Effector CD4-positive, alpha-beta T cell (primary cell): ENCODE measurements at regions not wholly inside any gene's neighbourhood (a gene's known extent, or its start where the extent isn't known, plus 50 kb on each side); places are given as distances from the start of the nearest gene placed in this dataset.
"Not testable (repeated sequence)": the region's sequence is repeated elsewhere in the genome, so short reads cannot be mapped to it uniquely, and the experiment has no call there.

ENCODE experiments used
- DNase-seq: peaks from one replicate; pipeline ENCODE4 v3.0.0-alpha.2; 2020

DNA sequence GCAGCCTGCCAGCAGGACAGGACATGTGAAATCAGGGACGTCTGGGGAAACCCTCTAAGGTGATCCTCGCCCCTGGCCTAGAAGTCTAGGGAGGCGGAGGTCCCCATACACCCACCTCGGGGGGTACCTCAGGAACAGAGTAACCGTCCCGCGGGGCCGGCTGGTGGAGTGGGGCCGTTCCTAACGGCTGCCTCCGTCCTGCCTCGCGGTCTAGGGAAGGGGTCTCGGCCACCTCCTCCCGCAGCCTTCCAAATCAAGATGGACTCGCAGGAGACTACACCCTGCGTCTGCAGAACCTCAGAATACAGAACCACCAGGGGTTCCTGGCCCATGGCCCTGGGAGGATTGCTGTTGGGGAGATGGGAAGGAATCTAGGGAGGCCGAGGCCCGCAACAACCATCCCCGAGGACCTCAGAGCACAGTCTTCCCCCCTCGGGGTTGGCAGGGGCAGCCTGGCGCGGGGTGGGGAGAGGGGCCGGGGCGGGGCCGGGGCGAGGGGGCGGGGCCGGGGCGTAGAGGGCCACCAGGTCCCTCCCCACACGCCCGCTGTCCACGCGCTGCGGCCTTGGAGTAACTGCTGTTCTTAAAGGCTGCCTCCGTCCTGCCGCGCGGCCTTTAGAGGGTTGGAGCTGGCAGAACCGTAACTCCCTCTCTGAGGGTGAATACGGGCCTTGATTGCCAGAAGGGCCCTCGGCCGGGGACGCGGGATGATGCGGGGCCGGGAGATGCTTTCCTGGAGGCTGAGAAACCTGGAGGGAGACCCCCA is 89.0 kb upstream of the MLN start:
- DNase-seq, result no peak

DNA sequence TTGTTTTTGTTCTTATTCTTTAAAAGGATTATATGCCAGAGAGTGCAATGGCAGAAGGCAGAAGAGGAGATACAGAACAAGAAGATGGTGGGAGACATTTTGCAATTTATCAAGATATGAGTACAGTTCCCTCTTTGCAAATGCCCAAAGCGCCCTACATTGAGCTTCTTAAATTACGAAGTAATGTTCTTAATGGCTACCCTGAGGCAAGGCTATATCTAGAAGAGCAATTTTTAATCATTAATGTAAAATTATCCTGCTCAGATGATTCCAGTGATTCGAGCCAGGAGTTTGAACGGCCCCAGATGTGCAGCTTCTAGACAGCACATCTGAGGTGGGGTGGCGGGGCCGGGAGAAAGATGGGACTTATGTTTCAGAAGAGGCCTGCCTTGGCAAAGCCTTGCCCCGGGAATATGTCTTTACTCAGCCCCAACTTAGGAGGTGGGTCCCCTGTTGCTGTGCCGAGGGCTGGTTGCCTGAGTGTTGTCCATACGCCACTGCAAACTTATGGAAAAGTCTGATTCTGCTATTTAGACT is 84.9 kb upstream of the MLN start:
- DNase-seq, result no peak

DNA sequence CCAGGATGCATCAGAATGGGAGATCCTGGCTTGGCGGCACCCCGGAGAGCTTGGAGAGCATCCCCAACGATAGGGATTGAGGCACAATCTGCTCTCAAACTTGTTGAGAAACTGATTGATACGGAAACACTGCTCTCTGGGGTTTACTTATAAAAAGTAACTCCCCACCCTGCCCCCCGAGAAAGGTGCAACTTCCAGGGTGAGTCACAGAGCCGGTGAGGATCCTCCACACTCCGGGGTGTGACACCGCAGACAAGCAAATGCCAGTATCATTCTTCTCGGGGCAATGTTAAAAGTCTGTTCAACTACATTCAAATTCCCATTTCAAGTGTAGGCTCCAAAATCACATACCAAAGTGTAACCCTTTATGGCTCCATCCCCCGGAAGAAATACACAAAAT is 84.4 kb upstream of the MLN start:
- DNase-seq, result no peak

DNA sequence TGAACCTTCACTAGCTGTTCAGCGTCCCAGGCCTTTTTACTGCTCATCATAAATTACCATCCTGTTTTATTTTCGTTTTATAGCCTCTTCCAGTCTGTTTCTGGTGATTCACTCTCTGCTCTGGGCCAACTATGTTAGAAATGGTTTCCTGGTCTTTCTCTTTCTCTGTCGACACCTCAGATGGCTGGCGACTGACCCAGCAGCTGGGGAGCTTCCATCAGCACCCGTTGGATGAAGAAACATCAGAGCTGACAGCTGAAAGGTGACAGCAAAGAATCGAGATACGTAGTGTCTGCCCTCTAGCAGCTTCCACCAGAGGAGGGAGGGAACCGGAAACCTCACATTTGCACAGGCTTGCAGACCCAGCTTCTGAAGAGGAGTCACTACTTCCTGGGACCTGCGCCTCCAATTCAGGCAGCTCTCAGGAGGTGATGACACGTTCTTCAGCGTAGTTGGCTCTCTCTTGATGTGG is 82.9 kb upstream of the MLN start:
- peak; percentile 8 for DNase-seq

DNA sequence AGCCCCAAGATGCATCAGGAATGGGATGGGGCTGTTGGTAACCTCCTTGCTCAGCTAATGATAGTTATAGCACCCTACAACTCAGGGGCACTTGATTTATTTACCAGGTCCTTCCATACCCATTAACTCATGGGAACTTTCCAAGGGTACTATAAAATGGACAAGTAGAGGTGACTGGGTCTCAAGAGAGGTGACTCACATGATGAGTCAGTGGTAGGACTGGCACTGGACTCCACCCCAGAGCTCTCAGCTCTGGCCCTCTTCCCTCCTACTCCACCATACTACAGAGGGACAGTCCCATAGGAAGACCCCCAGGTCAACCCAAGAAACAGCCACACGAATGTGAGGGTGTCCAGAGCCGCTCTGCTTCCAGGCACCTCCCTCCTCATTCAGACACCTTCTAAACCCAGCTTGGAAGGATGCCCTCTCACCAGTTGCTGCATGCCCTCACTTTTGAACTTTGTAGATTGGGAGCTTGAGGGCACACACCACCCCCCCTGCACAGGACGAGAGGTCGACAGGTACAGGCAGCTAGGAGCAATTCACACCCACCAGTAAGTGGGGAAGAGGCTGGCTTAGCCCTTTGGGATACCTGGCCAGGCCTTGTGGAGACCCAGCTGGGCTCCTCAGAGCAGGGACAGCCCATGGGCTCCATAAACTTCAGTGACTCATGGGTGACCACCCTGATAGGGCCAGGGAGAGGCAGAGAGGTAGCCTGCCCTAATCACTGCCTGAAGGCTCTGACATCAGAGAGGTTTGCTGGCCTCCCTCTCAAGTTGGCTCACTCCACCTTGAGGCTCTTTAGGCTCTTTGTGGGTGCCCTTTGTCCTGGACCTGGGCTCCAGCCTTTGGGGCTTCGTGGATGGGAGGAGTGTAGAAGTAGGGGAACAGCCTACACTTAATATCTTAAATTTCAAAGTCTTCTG is 81.6 kb upstream of the MLN start:
- DNase-seq, result no peak

DNA sequence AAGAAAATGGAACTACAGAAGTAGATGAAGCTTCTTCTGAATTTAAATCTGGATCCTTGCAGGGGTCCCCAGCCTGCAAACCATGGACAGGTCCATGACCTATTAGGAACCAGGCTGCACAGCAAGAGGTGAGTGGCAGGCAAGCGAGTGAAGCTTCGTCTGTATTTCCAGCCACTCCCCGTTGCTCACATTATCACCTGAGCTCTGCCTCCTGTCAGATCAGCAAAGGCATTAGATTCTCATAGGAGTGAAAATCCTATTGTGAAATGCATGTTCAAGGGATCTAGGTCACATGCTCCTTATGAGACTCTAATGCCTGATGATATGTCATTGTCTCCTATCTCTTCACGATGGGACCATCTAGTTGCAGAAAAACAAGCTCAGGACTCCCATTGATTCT is 79.8 kb upstream of the MLN start:
- not testable (repeated sequence) for DNase-seq

DNA sequence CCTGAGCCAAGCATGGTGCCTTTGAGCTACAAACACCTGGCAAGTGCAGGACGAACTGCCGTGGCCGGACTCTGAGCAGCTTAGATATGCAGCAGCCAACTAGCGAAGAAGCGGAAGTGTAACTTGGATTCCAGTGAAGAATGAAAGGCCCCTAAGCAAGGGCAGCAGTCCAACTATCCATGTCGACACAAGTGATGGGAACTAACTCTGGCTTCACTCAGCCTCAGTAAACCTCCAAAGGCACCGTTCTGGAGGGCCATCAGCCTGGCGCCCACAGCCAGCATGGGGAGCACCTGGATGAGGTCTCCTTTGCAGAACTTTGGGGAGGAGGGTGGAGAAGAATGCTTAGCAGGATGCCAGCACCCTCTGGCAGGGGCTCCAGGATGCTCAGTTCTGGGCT is 78.4 kb upstream of the MLN start:
- DNase-seq, result no peak

DNA sequence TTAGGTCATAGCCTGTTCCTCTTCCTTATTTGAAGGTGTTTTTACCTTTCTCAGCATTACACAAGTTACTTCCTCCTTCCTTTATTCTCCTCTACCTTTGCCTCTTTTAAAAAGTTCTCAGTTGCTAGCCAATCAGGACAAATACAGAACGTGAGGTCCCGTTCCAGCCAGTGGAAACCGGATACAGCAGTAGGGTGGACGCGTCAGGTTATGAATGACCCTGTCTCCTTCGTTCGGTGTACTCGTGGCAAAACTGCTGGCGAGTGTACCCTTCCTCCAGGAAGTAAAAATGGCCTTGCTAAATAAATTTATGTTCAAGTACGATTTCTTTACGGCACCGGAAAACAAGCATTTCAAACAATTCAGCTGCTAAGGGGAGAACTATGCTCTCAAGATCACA is 77.0 kb upstream of the MLN start:
- no peak for DNase-seq

DNA sequence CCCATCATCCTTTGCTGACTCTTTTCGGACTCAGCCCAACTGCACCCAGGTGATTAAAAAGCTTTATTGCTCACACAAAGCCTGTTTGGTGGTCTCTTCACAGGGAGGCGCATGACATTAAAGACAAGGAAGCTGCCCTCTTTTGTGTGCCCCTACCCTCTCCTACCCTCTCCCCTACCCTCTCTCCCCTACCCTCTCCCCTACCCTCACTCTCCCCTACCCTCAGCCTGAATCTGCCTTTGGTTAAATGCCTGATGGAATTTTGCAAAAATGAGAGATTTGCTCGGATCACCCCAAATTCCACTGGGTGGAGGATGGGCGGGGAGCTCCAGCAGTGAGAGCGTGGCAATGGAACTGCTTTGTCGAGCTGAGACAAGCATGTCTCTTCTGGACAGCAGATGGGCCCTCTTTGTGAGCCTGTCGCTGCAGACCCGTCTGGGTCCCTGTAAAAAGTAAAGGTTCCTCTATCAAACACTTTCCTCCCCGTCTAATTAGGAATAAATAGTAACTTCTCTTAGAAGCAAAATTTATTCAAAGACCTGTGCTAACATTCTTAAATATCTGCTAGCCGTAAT is 76.4 kb upstream of the MLN start:
- DNase-seq, result no peak

DNA sequence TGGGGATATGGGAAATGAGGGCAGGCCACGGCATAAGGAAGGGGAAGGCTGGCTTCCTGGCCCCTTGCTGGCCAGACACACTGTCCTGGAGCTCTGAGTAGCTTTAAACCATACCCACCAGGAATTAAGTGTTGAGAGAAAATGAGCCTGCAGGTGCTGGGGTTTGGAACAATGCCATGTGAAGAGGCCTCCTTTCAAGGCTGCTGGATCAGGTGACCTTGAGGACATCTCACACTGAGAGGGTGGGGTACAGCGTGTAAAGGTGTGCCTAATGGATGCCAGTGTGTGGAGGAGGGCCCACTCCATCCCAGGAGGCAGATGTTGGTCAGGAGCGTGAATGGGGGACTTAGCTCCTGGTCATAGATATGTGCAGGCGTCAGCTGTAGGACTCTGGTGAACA is 74.8 kb upstream of the MLN start:
- DNase-seq, result no peak

DNA sequence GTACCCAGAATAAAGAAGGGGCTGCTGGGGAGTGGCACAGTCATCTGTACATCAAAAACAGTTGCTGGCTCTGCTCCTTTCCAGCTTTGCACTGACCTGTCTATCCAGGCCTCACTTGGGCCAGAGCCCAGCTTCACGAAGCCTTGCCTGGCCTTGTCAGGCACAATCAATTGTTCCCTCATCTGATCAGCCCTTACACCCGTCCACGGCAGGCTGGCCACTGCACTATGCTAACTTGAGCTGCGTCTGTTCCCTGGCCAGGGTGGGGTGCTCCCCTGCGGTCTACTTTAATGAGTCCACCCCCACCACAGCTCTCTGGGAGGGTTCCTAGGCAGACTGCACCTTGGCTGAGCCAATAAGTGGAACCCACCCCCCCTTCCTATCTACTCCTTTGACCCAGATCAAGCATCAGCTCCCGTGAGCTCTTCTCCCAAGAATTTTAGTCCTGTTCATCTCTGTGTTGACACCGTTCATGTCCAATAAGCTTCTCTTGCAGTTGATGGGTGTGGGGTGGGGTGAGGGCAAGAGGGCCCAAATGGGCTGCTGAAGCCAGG is 74.3 kb upstream of the MLN start:
- DNase-seq, result no peak

DNA sequence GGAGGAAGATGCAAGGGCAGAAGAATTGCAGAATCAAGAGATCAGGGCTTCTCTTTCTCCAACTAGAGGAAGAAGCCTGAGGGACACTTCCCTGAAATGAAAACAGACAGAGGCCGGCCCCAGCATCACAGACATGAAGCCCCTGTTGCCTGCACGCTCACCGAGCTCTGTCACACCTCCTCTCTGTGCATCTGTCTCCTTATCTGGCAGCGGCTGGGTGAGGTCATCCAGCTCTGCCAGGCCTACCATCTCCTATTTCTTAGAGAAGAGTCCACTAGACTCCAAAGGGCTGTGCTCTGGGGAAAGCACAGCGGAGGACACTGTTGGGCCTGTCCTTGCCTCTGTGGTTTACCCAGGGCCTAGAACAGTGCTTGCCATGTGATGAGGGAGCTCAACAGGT is 71.9 kb upstream of the MLN start:
- DNase-seq, result no peak

DNA sequence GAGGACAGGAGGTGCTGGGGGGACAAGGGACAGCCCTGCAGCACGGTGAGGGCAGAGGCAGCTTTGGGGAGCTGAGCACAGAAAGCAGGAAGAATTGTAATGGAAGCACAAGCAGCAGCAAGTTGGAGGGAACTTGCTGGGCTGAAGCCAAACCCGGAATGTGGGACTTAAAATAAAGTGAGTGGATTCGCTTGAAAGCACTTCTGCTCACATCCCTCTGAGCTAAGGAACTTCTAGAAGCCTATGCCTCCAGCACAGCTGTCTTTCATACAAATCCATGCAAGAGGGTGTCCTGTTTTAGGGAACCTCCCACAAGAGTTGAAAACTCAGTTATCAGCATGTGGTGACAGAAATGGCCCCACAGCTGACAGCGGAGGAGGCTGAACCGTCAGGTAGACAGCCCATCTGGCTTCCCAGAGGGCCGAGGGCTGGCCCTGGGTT is 71.4 kb upstream of the MLN start:
- DNase-seq, result no peak

DNA sequence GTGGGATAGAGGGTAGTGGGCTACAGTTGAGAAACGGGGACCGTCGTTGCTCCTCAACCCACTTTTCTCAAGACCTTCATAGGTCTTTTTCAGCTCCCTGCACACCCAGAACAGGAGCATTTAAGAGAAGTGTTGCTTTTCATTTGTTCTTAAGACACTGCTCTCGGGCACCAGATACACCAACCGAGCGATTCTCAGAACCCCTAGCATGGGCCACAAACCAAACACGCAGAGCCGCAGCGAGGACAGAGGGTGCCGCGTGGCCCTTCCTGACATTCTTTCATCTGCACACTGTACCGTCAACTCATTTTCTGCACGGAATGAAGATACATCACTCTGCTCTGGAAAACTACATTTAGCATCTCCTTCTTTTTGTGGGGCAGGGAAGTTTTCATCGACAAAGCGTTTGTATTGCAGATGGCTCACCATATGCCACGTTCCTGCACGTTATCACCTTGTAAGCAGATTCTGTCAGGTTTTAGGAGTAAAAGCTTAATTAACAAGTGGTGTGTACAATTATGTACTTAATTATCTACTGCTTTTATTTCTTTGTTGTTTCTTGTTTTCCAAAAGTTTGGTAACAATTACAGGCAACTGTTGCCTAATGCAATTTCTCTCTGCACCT is 70.4 kb upstream of the MLN start:
- no peak for DNase-seq

DNA sequence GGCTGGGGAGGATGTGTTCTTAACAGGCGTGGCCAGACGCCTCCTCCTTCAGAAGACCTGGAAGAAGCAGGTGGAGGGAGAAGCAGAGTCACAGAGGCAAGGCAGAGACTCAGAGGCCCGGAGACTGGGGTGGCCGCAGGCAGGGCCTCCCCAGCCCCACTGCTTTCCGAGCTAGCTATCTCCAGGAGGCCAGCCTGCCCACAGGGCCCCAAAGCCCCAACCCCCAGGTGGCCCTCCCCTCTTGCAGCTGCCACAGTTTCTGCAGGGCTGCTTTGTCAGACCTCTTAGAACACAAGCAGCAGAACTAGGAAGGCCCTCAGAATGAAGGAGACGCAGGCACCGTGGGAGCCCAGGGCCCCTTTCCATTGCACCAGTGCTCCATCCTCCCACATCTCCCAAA is 69.0 kb upstream of the MLN start:
- no peak for DNase-seq

DNA sequence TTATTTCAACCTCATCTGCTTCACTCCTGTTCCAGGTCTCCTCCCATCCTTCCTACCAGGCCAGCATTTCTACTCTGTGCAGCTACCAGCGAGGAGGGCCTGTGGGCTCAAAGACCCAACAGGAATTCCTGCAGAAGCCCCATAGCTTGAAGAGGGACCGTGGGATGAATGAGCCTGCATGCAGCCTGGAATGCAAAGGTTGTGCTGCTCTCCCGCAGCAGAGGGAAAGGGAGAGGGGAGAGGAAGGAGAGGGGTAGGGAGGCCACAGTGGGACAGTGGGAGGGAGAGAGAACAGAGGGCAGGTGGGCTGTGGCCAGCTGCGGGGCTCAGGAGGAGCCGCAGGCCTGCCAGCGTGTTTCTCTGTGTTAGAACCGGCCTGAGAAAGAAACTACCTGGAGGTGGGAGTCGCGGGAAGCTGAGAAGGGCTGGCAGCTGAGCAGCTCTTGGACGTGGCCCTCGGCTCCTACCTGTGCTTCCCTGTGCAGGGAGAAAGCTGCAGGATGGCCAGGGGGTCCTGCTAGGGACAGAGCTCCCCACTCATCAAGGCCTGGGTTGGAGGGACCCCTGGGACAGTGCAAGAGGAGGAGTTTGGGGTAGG is 66.1 kb upstream of the MLN start:
- DNase-seq, result no peak

DNA sequence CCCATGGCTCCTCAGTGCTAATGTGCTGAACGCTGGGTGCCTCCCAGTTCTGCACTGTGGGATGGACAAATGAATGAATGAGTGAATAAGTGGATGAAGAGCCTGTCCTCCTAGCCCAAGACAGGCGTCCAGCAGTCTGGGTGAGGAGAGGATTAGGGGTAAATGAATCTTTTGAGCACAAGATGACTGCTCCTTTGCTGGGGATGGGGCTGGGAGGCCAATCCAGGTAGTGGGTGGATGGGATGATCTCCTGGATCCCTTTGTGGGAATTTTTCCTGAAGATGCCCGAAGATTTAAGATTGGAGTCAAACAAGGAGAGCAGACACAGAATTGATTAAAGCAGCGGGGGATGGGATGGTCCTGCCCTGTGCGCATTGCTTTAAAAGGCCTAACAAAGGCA is 65.3 kb upstream of the MLN start:
- DNase-seq, result no peak

DNA sequence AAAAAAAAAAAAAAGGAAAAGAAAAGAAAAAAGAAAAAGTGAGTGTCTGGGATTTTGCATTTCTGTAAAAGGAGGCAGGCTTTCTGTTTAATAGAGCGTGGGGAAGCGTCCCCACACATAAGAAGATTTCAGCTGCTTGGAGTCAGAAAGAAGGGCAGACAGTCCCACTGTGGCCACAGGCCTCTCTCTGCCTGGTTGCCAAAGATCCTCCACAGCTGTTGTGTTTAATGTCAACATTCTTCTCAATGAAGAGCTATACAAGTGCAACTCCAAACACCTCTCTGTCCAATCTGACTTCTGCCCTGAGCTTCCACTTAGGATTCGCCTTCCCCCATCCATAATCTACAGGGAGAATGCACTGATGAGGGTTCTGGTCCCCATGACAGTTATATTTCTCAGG is 64.3 kb upstream of the MLN start:
- DNase-seq, result no peak

DNA sequence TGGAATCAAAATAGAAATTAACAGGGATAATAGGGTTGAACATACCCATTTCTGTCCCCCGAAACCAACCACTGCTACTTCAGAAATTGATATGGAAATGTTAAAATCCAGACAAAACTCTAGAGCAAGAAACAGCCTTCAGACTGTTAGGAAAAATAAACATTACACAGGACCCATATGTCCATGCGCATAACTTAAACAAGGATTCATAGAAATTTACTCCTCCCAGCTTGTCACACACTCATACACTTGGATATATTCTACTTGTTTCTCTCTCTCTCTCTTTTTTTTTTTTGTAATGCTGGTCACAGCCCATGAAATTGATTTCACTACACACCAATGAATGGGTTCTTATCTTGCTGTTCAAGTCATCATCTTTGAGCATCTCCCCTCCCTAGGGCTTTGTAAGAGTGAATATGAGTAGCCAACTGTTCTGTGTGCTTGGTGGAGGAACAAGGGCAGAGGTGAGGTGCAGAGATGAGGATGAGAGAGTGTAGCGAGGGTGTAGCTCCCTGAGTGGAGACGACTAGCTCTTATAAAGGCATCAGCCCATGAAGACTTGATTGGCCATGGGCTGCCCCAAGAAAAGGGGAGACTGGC is 61.8 kb upstream of the MLN start:
- no peak for DNase-seq

DNA sequence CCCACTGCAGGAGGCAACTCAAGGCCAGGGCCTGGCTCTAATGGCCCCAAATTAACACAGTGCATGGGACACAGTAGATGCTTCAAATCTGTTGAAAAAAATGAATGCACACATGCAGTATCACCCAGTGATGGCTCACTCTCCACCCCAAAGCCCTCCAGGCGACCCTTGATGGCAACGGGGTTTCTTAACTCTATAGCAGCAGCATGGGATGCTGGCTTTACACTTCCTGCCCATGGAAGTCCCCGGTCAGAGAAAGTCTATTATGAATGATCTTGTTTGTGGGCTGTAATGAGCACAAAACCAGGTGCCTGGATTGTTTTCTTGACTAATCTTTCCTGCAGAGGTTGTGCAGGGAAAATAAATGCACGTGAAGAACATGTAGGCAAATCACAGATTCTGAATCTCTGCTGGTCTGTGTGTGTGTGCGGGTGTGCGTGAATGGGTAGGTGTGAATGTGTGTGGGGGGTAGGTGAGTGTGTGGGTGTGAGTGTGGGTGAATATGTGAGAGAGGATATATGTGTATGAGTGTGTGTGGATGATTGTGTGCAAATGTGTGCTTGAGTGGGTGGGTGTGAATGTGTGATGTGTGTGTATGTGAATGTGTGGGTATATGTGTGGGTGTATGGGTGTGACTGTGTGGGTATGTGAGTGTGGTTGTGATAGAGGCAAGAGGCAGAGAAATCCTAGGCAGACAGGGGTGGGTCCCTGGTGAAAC is 60.1 kb upstream of the MLN start:
- no peak for DNase-seq

DNA sequence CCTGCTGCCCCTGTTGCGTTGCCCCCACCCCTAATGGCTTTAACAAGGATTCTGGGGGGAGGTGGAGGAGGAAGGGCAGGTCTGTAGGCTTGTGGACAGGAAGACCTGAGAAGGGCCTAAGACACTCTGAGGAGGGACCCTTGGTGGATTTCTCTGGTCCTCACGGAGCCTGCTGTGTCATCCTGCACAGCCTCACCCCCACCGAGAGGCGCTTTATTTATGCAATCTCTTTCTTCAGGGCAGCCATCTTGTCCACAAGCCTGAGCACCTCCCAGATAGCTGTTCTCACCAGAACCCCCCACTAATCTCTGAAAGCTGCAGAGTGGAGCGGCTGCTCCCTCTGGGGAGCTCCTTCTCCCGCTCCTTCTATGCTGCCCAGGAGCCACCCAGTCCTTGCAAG is 59.3 kb upstream of the MLN start:
- DNase-seq, result no peak
